Fibroblast of skin of back (primary cell): ENCODE measurements at regions not wholly inside any gene's neighbourhood (a gene's known extent, or its start where the extent isn't known, plus 50 kb on each side); places are given as distances from the start of the nearest gene placed in this dataset.

Experiments used
- DNase-seq: peaks from one replicate; pipeline ENCODE4 v3.0.0-alpha.2; 2013

DNA sequence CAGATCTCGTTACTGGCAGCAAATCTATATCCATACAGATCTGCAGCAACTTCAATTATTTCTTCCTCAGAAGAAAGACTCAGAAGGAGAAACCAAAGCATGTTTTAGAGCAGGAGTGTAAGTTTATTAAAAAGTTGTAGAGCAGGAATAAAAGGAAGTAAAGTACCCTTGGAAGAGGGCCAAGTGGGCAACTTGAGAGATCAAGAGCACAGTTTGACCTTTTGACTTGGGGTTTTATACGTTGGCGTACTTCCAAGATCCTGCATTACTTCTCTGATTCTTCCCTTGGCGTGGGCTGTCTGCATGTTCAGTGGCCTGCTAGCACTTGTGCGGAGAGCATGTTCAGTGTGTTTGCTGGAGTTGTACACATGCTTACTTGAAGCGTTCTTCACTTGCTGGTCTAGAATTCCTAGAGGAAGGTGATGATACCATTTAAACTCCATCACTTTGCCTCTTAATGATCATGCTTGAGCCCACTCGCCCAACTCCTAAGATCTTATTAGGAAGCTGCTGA lies 1114.7 kb upstream of the PABPC4L start:
- DNase-seq, result no peak

DNA sequence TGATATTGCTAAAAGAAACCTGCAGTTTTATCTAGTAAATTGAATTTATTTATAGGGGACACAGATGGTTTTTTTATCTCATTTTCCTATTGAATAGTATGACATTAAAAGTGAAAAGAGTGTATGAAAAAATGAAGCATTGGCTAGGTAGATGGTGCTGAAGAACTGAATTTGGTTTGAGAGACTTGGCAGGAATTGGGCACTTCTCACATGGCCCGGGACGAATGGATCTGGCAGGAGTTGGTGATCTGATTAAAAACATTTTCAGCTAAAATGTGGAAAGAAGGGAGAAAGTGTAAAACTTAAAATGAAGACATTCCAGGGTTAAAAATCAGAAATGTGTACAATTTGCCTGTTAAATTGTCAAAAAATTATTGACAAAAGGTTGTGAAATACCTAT lies 1088.5 kb upstream of the PABPC4L start:
- no peak for DNase-seq

DNA sequence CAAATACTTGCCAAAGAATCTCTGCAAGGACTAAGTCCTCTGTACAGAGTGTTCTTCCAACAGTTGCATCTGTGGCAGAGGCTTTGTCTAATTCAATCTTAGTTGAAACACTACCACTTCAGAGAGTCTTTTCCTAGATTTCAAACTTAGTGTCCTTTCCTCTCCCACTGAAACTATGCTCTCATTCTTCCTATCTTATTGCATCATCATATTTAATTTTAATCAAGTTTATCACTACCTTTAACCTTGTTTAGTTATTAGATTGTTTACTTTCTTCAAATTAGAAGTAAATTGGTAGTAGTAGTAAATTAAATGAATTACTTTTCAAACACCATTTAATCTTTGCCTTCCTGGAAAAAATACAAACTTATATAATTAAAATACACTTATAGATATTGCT lies 1082.3 kb upstream of the PABPC4L start:
- DNase-seq, result no peak

DNA sequence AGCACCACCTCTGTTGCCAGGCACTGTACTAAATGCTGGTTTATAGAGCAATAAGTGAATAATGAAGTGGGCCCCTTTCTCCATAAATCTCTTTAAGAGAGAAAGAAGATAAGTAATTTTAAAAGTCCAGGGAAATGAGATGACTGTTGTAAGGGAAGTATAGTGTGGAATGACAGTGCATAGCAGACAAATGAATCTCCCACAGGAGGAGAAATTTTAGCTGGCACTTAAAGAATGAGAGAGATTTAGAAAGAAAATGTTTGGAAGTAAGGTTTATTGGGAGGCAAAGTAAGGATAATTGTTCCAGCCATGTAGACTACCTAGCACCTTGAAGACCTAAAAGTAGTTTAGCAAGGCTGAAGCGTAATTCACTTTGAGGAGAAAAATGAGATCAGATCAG lies 1081.1 kb upstream of the PABPC4L start:
- peak; percentile 67 for DNase-seq

DNA sequence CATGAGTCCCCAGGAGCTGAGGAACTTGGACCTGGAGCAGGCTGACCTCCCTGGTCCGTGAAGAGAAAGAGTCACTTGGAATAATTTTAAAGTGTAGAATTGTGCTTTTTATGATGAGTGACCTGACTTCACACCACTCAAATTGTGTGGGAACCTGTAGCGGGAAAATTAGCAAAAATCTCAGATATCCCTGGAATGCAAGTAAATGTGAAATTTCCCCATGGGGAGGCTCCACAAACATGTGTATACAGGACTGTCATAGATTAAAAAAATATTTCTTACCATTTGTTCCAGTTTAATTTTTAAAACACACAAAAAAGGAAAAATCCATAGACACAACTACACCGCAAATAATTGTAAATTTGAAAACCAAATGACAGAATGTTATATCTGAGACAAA lies 1079.6 kb upstream of the PABPC4L start:
- DNase-seq, result peak; percentile 86

DNA sequence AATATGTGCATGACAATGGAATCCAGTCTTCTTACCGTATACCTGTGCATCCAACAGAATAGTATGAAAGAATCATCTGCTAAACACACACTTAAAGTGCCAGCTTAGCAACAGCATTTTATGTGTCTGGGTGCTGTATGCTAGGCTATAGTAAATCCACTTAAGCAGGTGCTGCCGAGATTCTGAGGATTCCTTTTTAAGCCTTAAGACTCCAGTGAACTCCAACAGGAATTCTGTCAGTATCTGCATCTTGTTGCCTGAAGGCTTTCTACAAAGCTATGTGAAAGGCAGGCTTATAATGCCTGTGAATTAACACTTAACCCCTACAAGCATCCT lies 1076.4 kb upstream of the PABPC4L start:
- no peak for DNase-seq

DNA sequence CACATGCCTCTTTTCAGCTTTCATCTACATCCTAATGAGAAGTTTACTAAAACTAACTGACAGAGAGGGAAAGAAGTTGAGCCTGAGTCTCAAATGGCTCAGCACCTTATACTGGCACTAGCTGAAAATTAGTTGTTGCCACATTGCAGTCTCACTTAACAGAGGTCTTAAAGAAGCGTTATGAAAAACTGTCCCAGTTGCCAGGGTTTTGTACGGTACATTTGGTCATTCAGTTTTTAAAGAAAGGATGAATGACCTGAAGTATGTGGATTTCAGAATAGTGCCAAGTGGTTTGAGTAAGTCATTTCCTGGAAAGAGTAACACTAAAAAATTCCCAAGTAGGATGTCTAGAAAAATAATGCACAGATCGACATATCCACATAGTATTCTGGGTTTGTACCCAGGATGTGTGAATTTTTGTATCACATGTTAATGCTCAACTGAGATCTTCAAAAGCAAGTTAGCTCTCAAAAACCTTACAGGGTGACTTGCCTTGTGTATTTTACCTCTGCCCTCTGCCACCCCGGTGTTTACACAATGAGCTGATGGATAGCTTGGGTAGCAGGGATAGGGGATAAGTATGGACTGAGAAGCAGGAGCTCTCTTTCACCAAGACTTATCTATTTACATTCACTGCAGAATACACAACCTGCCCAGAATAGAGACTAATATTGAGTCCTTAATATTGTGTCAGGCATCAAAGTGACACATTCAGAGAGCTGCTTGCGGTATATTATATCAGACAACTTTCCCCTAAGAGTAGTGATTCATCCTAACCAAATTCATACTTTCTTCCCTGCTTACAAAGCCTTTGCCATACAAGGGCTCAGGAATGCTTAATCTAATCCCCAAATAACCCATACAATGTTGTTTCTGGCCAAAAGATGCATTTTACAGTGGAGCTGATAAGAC lies 1075.7 kb upstream of the PABPC4L start:
- DNase-seq, result peak; percentile 93

DNA sequence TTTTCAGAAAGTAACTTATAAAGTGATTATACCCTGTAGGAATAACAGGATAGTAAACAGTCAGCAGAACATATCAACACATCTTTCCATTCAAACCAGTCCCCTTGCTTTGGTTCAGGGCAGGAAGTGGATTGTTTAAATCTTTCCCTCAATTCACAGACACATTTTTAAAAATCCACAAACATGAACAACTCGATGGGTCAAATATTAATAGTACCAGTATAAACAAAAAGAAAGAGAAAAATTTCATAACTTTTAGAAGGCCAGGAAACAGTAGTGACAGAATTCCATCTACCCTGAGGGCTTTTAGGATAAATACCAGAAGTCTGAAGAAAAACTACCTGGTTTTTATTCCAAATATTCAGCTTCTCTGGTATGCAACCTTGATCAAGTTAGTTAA lies 1072.8 kb upstream of the PABPC4L start:
- peak; percentile 73 for DNase-seq

DNA sequence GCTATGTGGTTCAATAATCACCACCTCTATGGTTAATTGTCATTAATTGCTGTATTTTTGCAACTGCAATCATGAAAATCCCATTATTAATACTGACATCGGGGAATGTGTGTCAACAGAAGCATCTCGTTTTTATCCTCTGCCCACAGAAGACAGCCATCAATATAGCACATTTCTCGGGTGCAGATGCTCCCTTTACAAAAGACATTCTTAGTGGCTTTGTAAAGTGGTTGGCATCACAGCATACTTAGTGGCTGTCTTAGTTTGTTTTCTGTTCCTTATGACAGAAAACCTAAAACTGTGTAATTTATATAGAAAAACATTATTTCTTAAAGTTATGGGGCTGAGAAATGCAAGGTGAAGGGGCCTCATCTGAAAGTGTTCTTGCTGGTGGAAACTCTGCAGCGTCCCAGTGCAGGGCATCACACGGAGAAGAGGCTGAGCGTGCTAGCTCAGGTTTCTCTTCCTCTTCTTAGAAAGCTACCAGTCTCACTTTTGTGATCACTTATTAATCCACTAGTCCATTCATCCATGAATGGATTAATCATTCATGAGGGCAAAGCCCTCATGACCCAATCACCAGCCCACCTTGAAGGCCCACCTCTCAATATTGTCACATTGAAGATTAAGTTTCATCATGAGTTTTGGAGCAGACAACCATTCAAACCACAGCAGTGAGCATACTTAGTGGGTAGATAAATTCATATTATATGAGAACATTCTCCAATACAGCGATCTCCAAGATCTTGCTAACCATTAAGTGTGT lies 1067.7 kb upstream of the PABPC4L start:
- DNase-seq, result no peak

DNA sequence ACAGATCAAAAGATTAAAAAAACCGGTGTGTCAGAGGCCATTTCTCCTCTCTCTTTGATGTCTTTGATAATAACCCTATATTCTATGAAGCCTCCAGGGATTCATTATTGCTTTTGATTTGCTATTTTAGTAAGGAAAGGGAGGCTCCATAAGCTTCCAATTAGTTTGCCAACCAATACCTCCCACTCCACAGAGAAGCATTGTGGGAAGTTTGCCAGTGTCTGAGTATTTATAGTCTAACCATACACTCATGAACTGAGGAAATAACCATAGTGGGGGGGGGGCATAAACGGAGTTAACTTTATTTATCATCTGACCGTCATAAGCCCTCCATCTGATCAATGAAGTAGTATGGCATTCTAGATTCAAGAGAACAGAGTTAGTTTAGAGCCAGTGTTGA lies 1066.8 kb upstream of the PABPC4L start:
- DNase-seq, result no peak

DNA sequence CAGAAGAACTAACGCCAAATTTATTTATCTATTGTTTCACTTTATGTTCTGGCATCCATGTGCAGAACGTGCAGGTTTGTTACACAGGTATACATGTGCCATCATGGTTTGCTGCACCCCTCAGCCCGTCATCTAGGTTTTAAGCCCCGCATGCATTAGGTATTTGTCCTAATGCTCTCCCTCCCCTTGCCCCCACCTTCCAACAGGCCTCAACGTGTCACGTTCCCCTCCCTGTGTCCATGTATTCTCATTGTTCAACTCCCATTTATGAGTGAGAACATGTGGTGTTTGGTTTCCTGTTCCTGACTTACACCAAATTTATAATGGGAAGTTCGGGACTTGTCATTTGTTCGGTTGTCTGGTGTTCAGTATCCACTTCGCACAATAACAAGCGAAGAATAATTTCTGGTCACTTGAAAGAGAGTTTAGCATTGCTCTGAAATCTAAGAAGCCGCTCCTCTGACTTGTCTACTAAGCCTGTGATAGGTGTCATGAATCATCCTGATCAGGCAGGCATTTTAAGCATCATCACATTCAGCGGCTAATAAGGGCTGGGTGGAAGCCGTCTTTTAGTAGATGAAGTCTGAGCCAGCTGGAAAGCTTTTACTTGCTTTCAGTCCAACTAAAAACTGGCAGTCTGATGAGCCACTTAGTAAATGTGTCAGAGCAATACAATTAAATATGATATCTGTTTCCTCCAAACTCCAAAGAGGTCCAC lies 1065.7 kb upstream of the PABPC4L start:
- DNase-seq, result no peak

DNA sequence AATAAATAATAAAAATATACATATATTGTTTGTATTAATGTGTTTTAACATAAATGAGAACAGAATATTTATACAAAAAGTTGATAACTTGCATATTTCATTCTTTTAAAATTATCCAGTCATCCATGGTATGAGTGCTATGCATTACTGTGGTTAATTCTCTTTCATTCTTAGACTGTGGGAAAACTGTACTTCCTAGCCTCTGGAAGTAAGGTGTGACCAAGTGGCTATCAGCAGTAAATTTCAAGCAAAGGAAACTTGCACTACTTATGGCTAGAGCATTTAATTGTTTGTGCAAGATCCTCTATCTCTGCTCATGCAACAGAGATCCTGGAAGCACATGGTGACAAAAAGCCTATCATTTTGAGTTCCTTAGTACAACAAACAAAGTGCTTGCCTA lies 1054.5 kb upstream of the PABPC4L start:
- peak; percentile 88 for DNase-seq

DNA sequence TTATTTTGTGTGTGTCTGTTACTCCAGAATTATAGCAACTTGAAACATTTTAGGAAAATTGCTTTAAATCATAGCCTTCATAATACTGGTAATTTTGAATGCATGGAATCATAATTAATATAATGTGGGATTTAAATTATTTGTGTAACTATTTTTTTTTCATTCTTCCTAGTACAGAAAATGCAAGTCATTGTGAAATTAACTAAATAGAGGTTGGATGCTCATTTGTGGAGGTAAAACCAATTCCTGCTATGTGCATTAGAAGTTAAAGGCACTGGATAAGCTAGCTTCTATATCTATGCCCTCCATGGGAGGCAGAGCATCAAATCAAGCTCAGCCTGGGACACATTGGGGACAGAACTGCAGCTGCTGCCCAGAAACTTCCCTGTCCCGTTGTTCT lies 1048.5 kb upstream of the PABPC4L start:
- DNase-seq, result no peak

DNA sequence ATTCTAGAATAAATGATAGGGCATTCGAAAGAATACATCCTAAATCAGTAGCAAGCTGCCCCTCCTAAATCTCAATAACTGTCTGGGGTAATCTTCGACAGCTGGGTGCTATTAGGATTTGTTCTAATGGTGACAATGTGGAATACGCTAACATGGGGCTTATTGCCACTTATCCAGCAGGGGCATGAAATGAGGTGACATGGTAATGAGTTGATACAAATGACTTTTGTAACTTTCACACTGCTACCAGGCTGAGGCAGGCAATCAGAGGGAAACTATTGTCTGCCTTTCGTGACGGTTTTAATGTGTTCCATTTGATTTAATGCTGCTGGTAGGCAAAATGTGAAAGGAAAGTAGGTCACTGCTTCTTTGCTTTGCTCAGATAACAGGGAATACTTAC lies 1047.4 kb upstream of the PABPC4L start:
- DNase-seq, result no peak

DNA sequence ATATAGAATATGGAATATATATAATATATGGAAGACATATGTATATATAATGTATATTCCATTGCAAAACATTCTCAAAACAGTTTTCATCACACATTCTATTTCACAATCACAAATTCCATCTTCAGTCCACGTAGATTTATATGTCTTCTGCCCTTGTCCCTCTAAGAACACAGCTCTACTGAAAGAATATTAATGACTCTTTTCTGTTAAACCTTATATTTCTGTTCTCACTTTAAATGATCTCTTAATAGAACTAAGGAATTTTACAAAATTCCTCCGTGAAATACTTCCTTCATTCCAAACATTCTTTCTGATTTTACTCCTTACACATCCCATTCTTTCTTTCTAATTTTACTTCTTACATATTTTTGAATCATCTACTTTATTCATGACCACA lies 1043.1 kb upstream of the PABPC4L start:
- DNase-seq, result peak; percentile 71

DNA sequence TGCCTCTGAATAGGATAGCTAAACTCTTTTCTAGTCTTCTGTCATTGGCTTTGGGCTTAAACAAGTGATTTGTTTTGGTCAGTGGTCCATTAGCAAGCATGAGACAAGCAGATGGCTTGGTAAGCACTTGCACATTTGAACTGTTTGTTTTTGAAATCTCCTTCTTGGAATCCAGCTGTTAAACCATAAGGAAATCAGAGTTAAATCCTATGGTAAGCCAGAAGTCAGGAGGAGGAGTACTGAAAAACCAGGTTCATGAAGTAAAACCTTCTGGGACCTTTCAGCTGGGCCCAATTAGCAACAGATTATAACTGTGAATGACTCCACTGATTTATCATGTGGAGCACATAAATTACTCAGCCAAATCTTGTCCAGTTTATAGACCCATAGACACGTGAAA lies 1042.5 kb upstream of the PABPC4L start:
- DNase-seq, result no peak

DNA sequence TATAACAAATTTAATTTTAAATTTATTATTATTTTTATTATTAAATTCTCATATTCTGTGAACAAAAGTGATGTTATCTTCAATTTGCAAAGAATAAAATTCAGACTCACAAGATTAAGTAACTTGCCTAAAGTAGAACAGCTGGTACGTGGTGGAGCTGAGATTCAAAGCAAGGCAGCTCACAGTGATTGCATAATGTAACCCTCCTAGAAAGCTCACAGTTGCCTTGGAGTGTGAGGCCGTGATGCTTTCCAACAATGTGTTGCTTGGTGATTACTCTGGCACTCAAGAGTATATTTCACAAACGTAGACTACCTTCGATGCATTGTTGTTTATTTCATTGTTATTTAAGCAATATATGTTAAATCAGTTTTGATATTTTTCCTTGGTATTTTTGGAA lies 1039.2 kb upstream of the PABPC4L start:
- DNase-seq, result no peak

DNA sequence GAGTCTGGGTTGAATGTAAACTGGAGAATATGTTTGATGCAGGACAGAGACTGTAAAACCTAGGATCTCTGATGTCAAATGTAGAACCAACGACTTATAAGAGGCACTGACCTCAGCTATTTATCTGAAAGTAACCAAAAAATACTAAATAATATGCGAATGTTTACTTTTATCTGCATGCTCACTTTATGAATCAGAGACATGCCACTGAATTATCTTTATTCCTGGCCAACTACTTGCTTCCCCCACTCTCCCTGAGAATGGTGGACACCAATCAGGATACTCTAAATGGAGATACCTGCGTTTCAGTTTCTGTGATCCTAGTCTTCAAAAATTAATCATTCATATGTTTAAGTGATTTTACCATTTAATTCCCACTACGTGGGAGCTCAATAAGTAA lies 1038.4 kb upstream of the PABPC4L start:
- DNase-seq, result no peak

DNA sequence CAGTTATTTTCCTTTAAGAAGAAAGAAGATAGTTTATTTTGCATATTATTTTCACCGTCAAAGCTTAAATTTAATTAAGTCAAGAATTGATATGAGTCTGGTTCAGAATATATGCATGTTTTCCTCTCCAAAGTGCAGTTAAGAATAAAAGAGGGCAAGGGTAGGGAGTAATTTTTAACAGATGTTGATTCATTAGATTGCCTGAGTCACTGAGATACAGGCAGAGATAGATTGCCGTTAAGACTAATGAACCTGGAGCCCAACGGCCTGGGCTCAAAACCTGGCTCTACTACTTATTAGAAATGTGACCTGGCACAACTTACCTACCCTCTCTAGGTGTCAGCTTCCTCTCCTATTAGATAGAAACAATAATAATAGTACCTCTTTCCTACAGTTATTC lies 1037.4 kb upstream of the PABPC4L start:
- DNase-seq, result peak; percentile 35

DNA sequence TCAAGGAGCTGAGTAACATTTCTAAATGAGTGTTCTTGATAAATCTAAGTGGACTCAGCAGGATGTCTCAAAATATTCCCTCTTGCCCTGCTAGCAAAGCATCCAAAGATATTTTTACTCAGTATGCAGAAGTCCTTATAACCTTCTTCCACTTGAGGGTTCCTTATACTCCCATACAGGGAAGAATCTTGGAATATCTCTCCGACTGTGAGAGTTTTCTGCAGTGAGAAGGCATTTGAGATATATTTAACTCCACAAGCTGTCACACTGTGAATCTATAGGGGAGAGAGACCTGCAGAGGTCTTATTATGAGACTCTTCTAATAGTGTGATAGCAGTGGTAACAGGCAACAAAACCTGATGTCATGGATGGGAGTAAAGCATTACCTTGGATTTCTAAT lies 1034.5 kb upstream of the PABPC4L start:
- DNase-seq, result no peak

DNA sequence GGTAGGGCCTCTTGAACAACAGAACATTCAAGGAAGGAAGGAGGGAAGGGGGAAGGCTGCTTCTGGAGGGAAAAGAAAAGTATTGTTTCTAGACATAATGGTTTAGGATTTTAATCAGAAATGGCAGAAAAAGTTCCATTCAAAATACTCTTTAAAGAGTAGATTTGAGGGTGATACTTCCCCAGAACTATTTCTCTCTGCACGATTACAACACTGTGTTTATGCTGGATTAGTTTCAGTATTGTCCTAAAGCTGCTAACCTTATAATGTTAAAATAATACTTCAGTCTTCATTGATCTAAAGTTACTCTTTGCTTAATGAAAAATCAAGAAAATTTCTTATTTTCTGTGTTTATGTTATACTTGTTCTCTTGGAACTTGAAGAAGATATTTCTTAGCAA lies 1026.3 kb upstream of the PABPC4L start:
- no peak for DNase-seq

DNA sequence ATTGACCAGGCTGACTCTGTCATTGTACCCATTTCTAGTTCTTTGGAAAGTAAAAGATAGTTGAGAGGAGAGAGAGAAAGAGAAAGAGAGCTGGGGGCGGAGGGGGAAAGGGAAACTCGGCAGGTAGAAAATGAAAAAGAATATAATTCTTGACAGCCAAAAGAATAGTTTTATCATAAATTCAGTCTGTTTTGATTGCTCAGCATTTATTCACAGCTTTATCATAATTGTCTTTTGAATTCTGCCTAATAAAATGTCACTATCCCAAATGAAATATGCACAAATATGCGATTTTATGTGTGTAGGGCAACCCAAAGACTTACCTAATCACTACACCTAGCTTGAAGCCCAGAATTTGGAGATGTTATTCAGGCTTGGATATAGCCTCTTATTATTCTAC lies 1024.0 kb upstream of the PABPC4L start:
- DNase-seq, result no peak

DNA sequence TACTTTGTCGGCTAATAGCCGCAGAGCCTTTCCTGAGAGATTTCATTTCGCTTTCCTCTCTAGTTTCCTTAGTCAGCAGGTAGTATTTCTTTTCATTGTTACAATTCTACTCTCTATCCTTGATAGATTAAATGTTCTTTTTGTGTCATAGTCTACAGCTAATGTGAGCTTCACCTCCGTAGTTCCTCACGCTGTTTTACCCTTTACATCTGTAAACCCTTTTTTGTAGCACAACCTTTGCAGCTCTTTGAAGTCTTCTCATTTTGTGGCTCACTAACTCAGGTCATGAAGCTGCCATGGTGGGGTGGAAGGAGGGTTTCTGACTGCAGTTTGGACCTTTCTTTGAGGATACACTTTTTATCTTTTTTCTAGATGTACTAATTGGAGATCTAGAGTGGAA lies 1008.8 kb upstream of the PABPC4L start:
- DNase-seq, result no peak
